PFSK-1 (cell line): ENCODE measurements at regions not wholly inside any gene's neighbourhood (a gene's known extent, or its start where the extent isn't known, plus 50 kb on each side); places are given as distances from the start of the nearest gene placed in this dataset.

ENCODE experiments used
- FOXP2 ChIP-seq: optimal IDR thresholded peaks from 2 replicates; pipeline ENCODE3; 2011; ENCODE audit warnings: borderline replicate concordance, control low read depth, inconsistent platforms; ENCODE audit not compliant: insufficient read depth; ENCODE audit errors: extremely low read length, extremely low read depth
- POLR2AphosphoS5 ChIP-seq: IDR thresholded peaks from 2 replicates; pipeline ENCODE4 v1.6.1; 2012; ENCODE audit warnings: low read depth, mild to moderate bottlenecking, control low read depth, low read length, moderate library complexity
- REST ChIP-seq, 2 experiments: IDR thresholded peaks; 2 replicates each; pipeline versions ENCODE4 v1.6.1 to v1.8.0; 2011 to 2012; ENCODE audit warnings: low read depth in 2 of 2, low read length in 2 of 2, control low read depth in 1 of 2, inconsistent platforms in 1 of 2, mild to moderate bottlenecking in 1 of 2, moderate library complexity in 1 of 2; ENCODE audit not compliant: insufficient read depth in 1 of 2
- SIN3A ChIP-seq: IDR thresholded peaks from 2 replicates; pipeline ENCODE4 v1.6.1; 2012; ENCODE audit warnings: mild to moderate bottlenecking, low read length, moderate library complexity, borderline replicate concordance; ENCODE audit not compliant: insufficient read depth
- TAF1 ChIP-seq: IDR thresholded peaks from 2 replicates; pipeline ENCODE4 v1.6.1; 2012; ENCODE audit warnings: low read length, control low read depth, borderline replicate concordance; ENCODE audit not compliant: insufficient read depth

- no peak for TF ChIP-seq SIN3A
- no peak for TF ChIP-seq TAF1
- TF ChIP-seq REST (IDR thresholded peaks at IDR 0.05; ENCODE audit: insufficient read depth in 1 of 2, low read depth in 2 of 2, low read length in 2 of 2), result no peak
- no peak for TF ChIP-seq POLR2AphosphoS5
- no peak for TF ChIP-seq FOXP2
These were observed 339.1 kb upstream of the NPVF start for GRCh38 chr7:25567430-25567829.

GRCh38 chr7:25569765-25570164, 341.5 kb upstream of the NPVF start:
- TF ChIP-seq POLR2AphosphoS5, result no peak
- TF ChIP-seq TAF1, result no peak
- TF ChIP-seq REST (IDR thresholded peaks at IDR 0.05; ENCODE audit: insufficient read depth in 1 of 2, low read depth in 2 of 2, low read length in 2 of 2), result no peak
- no peak for TF ChIP-seq FOXP2

DNA sequence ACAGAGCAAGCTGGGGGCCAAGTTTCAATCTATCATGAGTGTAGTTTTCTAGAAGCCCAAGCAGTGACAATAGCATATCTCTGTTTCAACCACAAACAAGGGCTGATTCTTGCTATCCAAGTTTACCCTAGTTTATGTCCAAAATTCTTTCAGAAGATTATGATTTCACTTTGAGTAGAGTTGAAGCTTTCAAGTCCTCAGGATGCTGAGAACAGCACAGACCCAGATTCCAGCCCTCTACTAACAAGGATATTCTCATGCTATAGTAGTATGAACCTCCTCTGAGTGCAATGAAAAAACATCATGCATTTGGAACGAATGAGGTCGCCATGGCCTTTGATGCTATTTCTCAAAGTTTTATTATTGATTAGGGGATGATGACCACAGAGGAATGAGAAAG, 344.1 kb upstream of the NPVF start:
- TF ChIP-seq SIN3A (no peak), TAF1 (no peak), REST (IDR thresholded peaks at IDR 0.05; ENCODE audit: insufficient read depth in 1 of 2, low read depth in 2 of 2, low read length in 2 of 2) (no peak)

GRCh38 chr7:25574828-25575227, 346.5 kb upstream of the NPVF start:
- TF ChIP-seq SIN3A (no peak), FOXP2 (no peak), REST (IDR thresholded peaks at IDR 0.05; ENCODE audit: insufficient read depth in 1 of 2, low read depth in 2 of 2, low read length in 2 of 2) (no peak), POLR2AphosphoS5 (no peak), TAF1 (no peak)

DNA sequence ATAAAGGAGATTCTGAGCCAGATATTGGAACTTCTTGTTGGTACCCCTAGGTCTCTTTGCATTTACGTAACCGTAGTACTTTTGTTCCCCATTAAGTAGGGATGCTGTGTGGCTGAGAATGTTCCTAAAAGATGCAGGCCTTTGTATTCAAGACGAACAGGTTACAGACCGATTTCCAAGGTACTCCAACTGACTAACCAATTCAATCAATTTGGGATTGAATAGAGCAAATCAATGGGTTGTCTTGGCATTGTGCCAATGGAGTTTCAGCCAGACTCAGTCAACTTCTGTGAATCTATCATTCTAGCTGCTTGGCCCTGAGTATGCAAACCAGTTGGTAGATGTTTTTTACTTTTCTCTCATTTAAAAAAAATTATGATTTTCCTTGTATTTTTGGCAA, 347.3 kb upstream of the NPVF start:
- TF ChIP-seq TAF1, result no peak
- no peak for TF ChIP-seq SIN3A
- TF ChIP-seq POLR2AphosphoS5, result no peak
- TF ChIP-seq REST (IDR thresholded peaks at IDR 0.05; ENCODE audit: insufficient read depth in 1 of 2, low read depth in 2 of 2, low read length in 2 of 2), result no peak
- TF ChIP-seq FOXP2, result no peak
